HG02870 (cell line): ENCODE measurements at regions not wholly inside any gene's neighbourhood (a gene's known extent, or its start where the extent isn't known, plus 50 kb on each side); places are given as distances from the start of the nearest gene placed in this dataset.

Source experiments
- ATAC-seq: cut with Tn5 transposase; IDR thresholded peaks from one replicate; pipeline ENCODE4 v1.9.1; 2021; ENCODE audit warnings: mild to moderate bottlenecking, moderate library complexity; ENCODE audit not compliant: unreplicated experiment

DNA sequence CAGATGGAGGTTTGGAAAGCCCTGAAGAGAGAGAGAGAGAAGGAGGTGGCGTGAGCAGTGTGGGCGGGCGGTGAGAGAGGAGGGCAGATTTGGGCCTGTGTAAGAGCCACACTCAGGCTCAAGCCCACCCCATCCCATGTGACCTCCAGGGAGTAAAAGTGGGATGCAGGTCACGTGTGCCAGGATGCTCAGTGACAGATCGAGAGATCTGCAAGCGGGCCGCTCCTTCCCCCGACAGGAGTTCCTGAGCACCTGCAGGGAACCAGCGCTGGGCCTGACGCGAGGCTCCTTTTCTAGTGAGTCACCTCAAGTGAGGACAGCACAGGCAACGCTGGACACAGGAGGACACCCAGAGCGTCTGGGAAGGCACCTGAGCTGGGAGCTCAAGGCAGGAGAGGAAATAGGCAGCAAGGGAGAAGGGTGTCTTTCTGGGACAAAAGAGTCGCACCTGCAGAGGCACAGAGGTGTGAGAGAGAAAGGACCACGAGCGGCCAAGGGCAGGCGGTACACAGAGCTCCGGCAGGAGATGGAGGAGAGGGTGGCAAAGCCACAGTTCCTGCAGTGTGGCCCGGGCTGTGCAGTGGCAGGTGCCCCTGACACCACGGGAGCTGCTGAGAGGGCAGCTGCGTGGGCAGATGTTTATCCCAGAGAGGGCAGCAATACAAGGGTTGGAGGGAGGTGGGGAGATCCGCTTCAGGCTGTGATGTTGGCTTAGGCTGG, 1294.8 kb downstream of the TBC1D22A start:
- ATAC-seq: no peak

DNA sequence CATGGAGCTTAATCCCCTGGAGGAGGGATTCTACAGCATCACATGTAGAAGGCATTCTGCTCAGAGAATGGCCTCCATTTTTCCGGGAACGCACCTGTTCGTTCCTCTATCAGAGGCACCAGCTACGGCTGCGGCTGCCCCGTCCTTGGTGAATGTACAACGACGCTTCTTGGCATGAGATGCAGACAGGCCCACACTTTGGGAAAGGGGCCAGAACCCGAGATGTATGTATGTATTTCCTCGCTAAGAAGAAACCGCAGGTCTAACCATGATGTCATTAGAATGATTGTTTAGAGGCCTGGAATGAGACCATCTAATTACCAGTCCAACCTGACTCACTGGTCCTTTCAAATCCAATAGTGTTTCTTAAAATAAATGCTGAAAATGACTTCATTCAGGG, 1293.4 kb downstream of the TBC1D22A start:
- ATAC-seq: no peak

DNA sequence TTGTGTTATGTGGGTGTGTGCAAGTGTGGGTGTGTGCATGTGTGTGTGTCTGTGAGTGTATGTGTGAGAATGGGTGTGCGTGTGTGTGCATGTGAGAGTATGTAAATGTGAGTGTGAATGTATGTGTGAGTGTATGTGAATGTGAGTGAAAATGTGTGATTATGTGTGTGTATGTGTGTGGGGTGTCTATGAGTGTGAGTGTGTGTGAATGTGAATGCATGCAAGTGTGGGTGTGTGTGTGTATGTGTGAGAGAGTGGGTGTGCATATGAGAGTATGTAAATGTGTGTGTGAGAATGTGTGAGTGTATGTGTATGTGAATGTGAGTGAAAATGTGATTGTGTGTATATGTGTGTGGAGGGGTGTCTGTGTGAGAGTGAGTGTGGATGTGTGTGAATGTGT, 1292.7 kb downstream of the TBC1D22A start:
- no peak for ATAC-seq

DNA sequence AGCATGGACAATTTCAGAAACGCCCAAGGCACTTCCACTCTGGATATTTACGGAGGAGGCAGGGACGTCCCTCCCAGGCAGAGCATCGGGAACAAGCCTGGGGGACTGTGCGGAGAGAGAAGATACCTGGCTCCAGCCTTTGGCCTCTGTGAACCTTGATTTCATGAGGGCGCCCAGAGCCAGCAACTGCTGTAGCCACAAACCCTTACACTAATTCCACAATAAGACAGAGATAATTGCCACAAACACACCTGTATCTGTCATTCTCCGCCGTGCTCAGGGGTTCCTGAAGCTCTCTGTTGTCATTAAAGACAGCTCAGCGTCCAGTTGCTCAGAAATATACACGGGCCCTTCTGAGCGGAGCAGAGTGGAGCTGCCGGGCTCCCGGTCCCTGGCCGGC, 1292.1 kb downstream of the TBC1D22A start:
- ATAC-seq: no peak

DNA sequence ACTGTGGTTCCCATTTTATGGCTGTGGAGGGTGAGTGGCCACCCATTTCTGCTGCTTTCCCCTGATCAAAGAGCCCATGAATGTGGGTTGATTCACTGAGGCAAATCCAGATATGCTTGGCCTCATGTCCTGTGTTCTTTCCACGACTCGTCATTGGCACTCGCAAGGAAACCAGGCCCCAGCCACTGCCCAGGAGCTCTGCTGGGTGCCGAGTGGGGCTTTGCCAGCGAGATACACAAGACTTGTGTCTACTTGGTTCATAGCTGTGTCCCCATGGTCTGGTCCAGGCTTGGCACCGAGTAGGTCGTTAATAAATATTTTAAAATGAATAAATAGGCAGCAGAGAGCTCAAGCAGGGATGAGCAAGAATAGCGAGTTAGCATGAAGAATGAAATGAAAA, 1291.5 kb downstream of the TBC1D22A start:
- no peak for ATAC-seq

DNA sequence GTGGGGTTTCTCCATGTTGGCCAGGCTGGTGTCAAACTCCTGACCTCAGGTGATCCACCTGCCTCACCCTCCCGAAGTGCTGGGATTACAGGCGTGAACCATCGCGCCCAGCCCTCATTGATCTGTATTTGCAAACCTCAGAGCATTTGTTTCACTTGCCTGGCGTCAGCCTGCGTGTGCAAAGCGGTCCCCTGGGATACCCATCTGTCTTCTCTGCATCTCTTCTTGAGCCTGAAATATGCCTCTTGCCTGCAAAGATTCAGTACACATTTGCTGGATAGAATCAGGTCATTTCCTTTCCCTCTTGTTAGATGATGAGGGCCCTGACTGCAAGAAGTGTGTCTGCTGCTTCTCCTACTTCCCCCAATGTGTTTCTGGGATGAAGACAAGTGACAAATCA, 1291.0 kb downstream of the TBC1D22A start:
- no peak for ATAC-seq

DNA sequence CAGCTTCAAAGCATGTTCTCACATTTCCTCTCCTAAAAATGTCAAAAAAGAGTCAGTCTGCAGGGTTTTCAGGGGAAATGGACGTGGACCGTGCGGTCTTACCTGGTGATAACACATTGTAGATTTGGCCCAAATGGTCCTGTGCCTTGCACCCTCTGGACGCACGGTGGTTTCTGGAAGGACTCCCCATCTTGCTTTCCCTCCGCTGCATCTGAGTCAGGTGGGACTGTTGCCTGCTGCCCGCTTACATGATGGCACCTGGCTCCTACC, 1290.1 kb downstream of the TBC1D22A start:
- no peak for ATAC-seq

DNA sequence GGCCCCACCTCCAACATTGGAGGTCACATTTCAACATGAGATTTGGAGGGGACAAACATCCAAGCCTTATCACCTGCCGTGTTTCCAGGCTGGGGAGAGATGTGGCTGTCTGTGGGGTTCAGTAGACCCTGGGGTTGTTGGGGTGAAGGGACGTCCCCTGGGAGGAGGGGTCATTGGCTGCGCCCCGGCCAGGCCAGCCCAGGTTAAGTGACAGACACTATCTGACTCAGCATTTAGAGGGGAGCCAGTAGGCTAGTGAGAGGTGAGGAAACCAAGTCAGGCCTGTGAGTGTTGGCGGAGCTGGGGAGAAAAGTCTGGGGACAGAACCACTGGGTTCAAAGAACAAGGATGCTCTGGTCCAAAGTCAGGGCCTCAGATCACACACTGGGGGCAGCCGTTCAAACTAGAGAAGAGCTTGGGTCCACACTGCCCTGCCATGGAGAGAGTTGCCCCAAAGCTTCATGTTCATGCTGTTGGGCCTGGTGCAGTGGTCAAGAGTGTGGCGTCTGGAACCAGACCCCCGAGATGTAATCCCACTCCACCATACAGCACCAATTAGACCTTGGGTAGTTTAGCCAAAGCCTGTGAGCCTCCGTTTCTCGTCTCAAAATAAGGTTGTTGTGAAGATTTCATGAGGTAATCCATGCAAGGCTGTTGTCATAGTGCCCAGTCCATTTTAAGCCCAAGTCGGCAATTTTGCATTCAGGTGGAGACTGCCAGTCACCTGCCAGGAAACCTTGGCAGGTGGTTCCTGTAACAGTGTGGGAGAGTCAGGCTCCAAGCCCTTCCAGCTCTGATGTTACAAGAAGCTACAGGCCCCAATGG, 1289.6 kb downstream of the TBC1D22A start:
- no peak for ATAC-seq

DNA sequence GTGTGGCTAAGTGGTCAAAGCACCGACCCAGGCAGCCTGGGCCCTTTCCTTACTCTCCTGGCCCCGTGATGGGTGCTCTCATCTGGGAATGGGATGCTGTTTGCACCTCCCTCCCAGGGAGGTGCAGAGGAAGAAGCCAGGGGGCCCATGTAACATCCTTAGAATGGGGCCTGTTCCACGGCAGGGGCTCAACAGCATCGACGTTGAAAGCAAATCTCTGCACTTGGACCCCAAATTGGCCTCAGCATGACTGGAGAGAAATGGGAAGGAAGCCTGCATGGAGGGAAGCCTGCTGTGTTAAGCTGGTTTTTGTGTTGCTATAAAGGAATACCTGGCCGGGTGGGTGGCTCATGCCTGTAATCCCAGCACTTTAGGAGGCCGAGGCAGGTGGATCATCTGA, 1288.4 kb downstream of the TBC1D22A start:
- ATAC-seq: no peak

DNA sequence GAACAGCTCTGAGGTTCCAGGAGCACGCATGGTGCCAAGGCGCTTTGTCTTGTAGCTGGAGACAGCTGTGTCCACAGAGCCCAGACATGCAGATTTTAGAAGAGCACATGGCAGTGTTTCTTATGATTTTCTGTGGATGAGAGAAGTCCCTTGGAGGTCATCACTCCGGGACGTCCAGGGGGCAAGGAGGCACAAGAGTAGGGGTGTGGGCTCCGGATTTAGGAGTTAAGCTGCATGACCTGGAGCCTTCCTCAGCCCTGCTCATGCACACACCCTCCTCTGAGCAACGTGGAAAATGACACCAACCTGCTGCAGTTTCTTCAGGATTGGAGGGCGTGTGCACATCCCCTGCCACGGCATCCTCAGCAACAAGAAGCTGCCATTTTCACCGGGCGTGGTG, 1286.7 kb downstream of the TBC1D22A start:
- no peak for ATAC-seq

DNA sequence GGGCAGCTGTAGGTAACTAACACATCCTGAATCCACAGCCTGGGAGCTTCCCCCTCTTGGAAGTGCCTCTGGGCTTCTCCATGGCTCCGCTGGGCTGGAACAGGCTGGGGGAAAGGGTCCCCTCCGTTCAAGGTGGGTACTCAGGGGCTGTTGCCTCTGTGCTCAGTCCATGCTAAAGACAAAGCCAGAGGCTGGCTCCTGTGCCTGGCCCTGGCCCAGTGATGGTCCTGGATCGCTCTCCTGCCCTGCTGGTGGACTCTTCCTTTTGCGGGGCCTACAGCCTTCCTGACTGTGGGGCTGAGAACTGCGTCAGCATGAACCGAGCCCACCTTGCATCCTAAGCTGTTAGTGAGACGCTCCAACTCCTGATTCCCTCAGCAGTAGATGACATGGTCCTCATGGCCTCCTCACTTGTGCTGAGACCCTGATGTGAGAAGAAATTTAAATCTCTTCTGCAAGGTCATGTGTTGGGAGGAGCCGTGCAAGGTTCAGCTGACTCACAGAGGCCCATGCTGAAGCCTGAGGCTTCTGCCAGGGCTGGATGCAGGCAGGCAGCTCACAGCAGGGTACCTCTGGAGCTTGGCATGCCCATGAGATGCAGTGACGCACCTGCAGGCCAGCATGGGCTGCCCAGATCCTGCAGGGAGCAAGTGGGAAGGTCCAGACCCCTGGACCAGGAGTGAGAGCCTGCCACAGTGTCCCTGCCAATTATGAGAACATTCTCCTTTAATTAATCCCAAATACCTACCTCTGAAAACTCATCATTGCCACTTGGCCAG, 1285.5 kb downstream of the TBC1D22A start:
- no peak for ATAC-seq

DNA sequence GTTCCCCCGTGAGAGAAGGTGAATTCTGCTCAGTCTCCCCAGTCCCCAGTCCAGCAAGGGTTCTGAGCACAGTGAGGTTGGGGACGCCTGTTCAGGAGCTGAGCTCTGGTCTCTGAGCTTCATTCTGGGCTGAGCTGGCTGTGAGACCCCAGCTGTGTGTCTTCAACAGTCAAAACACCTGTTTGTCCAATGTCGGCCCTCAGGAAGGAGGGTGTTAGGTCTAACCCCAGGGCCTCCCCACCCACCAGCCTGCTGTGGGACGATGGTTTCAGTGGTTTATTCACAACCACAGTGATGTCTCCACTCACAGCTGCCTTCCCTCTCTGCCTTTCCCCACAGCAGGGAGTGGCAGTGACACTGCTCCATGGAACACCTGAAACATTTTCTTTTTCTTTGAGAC, 1282.9 kb downstream of the TBC1D22A start:
- peak; percentile 89 for ATAC-seq

DNA sequence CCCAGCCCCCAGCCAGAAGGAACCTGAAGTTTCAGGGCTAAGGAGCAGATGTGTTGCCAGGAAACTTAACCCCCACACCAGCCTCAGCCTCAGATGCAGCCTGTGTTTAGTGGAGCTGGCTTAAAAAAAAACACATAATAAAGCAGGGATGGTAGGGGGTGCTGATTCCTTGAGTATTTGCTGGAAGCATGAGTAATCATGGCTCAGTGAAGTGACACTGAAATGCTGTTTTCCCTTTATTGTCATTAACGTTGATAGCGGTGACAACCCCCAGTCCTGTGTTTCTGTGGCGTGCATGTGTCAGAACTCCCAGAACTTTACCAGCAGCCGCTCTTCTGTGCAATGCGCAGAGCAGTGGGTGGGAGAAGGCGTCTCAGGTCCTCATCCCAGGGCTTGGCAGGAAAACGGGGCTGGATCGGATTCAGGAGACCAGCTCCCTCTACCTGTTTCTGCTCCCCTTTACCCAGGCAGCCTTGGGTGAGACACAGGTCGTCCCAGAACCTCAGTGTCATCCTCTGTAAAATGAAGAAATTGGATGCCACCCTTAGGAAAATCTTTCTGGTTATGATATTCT, 1282.1 kb downstream of the TBC1D22A start:
- ATAC-seq: no peak

DNA sequence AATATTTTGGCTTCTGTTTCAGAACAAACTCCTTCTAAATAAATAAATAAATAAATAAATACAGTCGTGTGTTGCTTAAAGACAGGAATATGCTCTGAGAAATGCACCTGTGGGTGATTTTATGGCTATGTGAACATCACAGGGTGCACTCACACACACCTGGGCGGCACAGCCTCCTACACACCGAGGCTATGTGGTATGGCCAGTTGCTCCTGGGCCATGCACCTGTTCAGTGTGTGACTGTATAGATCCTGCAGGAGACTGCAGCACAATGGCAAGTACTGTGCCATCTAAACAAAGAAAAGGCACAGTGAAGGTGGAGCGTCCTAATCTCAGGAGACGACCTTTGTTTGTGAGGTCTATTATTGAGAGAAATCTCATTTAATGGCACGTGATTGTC, 1281.1 kb downstream of the TBC1D22A start:
- ATAC-seq: no peak

DNA sequence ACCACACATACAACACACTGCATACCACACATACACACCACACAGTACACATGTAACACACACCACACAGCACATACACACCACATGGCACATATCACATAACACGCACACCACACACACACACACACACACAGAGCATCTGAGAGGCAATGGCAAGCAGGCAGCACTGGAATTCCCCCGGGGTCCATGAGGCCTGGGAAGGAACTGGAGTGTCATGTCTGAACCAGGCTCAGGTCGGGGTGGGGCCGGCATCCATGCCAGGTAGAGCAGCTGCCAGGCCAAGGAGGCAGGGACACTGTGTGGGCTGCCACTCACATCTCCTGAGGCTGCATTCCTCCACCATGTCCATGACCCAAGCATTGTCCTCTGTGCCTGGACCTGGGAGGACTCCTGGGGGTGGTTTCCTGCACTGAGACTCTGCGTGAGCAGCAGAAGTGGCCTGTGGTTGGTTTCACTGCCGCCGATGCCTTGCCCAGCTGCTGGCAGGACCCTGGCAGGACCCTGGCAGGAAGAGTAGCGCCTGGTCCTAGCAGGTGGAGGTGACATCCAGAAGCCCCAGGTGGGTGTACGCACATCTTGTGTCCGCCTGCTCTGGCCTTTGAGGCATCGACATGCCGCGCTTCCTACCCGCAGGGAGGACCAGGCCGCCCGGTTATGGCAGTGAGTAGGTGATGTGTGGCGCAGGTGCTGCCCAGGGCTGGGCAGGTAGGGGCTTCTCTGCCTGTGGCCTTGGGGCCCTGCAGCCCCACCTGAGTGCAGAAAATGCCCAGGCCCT, 1280.4 kb downstream of the TBC1D22A start:
- ATAC-seq: no peak

DNA sequence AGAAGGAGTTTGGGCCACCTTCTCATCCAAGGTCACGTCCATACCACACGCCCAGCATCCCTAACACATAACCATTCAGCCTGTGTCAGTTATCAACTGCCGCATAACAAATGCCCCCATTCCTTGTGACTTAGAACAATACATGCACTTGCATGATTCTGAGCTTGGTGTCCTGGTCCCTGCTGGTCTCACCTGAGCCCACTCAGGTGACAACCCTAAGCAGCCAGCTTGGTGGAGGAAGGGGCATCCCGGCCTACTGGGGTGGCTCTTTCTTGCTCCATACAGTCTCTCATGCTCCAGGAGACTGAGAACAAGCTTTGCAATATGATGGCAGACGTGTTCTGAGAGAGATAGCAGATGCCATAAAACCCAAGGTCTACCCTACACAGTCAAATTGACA, 1276.9 kb downstream of the TBC1D22A start:
- ATAC-seq: no peak

DNA sequence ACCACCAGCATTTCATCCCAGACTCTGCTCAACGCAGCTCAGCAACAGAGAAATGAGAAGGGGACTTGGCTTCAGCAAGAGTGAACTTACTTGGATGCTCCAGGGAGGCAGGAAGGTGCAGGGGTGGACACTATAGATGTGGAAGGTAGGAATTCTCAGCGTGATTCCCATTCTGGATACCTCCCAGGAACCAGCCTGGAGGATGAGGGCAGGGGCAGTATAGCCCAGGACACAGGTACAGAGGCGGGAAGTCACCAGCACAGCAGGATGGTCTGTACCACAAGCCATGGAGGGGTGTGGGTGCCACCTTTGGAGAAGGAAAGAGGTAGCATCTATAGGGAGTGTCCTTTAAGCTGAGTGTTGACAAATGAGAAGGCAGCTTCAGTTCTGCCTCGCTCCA, 1275.2 kb downstream of the TBC1D22A start:
- ATAC-seq: no peak

DNA sequence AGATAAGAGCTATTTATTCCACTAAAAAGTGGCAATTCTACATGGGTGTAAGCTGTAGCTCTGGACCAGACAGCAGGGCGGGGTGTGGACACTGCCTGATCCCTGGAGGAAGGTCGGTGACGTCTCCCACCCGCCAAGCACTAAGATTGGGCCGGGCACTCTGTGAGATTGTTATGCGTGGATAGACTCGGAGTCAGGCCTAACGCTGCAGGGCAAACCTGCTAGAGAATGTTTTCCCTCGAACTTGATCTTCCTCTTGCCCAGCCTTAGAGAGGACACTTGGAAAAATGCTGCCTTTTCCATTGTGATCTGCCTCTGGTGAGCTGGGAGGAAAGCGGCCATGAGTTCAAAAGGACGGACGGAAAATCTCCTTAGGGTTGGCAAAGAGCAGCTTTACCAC, 1273.4 kb downstream of the TBC1D22A start:
- no peak for ATAC-seq

DNA sequence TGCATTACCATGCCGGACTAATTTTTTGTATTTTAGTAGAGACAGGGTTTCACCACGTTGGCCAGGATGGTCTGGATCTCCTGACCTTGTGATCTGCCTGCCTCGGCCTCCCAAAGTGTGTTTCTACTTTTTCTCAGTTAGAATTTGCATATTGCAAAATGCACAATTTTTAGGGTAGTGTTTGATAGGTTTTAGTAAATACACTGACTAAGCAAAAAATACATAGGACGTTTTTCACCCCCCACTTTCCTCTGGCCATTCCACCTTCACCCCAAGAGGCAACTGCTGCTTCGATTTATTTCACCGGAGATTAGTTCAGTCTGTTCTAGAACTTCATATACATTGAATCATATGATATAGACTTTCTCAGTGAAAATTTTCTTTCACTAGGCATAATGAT, 1269.1 kb downstream of the TBC1D22A start:
- no peak for ATAC-seq

DNA sequence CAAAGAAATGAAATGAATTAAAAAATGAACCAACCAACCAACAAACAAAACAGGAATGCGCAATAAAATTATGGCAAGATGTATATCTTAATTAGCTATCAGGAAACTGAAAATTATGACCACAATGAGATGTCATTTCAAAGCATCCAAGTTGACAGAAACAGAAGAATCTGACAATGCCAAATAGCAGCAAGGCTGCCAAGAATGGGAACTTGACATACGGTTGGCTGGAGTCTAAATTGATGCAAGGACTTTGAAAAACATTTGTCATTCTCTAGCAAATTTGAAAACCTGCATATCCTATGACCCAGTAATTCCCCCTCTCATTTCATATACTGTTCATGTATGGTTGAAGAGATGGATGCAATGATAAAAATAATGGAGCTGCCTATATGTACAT, 1262.6 kb downstream of the TBC1D22A start:
- no peak for ATAC-seq

DNA sequence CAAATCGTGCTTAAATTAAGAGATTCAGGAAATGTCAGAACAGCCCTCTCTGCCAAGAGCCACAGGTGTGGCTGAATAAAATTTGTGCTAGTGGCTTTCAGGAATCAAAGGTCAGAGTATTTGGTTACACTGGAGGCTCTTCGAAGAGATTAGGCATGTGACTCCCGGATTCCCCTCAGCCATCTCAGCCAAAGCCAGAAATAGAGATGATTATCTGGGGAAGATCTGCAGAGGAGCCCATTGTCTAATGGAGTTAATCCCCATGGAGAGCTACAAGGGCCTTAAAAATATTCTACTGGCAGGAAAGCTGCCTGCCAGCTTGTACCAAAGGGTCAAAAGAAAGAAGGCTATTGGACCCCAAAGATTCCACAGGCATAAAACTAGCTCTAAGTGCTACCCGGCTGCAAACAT, 1259.5 kb downstream of the TBC1D22A start:
- no peak for ATAC-seq
